Effector memory CD8-positive, alpha-beta T cell (primary cell): ENCODE measurements at regions not wholly inside any gene's neighbourhood (a gene's known extent, or its start where the extent isn't known, plus 50 kb on each side); places are given as distances from the start of the nearest gene placed in this dataset.

Source experiments
- ATAC-seq: fragments of 150-1000 bp; cut with Tn5 transposase; replicated peaks from 2 replicates; pipeline ENCODE4 v1.10.0; 2021; ENCODE audit warnings: mild to moderate bottlenecking, moderate library complexity
- DNase-seq, 3 experiments: peaks; one replicate each; pipeline ENCODE4 v3.0.0; 2021
- H3K27ac Mint-ChIP-seq, 2 donors: one replicate each; pipeline ENCODE4 v1.8.0; 2022; ENCODE audit warnings: mild to moderate bottlenecking in 2 of 2, mixed read lengths in 2 of 2, moderate library complexity in 2 of 2
- H3K27me3 Mint-ChIP-seq, 2 donors: one replicate each; pipeline ENCODE4 v1.8.0; 2022; ENCODE audit warnings: mixed read lengths in 2 of 2
- H3K36me3 Mint-ChIP-seq: one replicate; pipeline ENCODE4 v1.8.0; 2022; ENCODE audit warnings: mild to moderate bottlenecking, moderate library complexity, mixed read lengths; ENCODE audit not compliant: insufficient read depth
- H3K4me1 Mint-ChIP-seq, 2 donors: one replicate each; pipeline ENCODE4 v1.8.0; 2022; ENCODE audit warnings: low read depth in 2 of 2, mixed read lengths in 2 of 2
- H3K4me3 Mint-ChIP-seq, 2 donors: one replicate each; pipeline ENCODE4 v1.8.0; 2022; ENCODE audit warnings: mild to moderate bottlenecking in 2 of 2, mixed read lengths in 2 of 2, moderate library complexity in 2 of 2
- H3K9me3 Mint-ChIP-seq, 2 donors: one replicate each; pipeline ENCODE4 v1.8.0; 2022; ENCODE audit warnings: mixed read lengths in 2 of 2

- ATAC-seq (no peak), DNase-seq (no peak)
- H3K4me3 Mint-ChIP-seq: no peak overlapping the region
- no peaks in the 10 kb centered on the region for H3K4me1 Mint-ChIP-seq
- H3K27me3 Mint-ChIP-seq: no peaks in the 10 kb centered on the region
- no peak overlapping the region for H3K27ac Mint-ChIP-seq
- no peaks in the 10 kb centered on the region for H3K36me3 Mint-ChIP-seq
- H3K9me3 Mint-ChIP-seq: no peaks in the 10 kb centered on the region
Observed at GRCh38 chr10:111750165-111750849, 433.3 kb downstream of the GPAM start.

GRCh38 chr10:111756217-111757061 lies 427.1 kb downstream of the GPAM start:
- H3K9me3 Mint-ChIP-seq: no peaks in the 10 kb centered on the region
- no peak overlapping the region for H3K4me3 Mint-ChIP-seq
- DNase-seq (no peak), ATAC-seq (no peak)
- no peaks in the 10 kb centered on the region for H3K4me1 Mint-ChIP-seq
- H3K27me3 Mint-ChIP-seq: peaks cover 8% of the 10 kb centered on the region in 2 donors
- H3K36me3 Mint-ChIP-seq: no peaks in the 10 kb centered on the region
- no peak overlapping the region for H3K27ac Mint-ChIP-seq

DNA sequence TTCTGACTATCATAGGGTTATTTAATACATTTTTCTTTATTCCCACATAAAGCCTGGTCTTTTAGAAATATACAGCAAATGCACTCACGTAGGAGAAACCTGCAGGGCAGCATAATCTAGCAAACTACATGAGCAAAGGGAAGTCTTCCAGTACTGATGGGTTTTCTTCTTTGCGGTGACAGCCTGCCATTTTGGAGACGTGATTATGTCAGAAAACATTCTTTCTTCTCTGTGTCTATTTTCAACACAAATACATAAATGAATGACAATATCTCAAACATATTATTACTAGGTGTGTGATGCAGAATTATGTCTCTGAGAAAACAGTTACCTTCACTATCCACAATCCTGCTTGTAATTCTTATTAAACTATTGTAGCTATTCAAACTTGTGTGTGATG lies 425.0 kb downstream of the GPAM start:
- ATAC-seq (no peak), DNase-seq (no peak)
- no peak overlapping the region for H3K27ac Mint-ChIP-seq
- no peaks in the 10 kb centered on the region for H3K9me3 Mint-ChIP-seq
- no peaks in the 10 kb centered on the region for H3K36me3 Mint-ChIP-seq
- H3K4me1 Mint-ChIP-seq: no peaks in the 10 kb centered on the region
- no peak overlapping the region for H3K4me3 Mint-ChIP-seq
- peaks cover 8% of the 10 kb centered on the region in 2 donors for H3K27me3 Mint-ChIP-seq

GRCh38 chr10:111762114-111762513 lies 421.5 kb downstream of the GPAM start:
- ATAC-seq (no peak), DNase-seq (no peak)
- peaks cover 8% of the 10 kb centered on the region in 2 donors for H3K27me3 Mint-ChIP-seq
- H3K4me3 Mint-ChIP-seq: no peak overlapping the region
- H3K9me3 Mint-ChIP-seq: no peaks in the 10 kb centered on the region
- no peaks in the 10 kb centered on the region for H3K4me1 Mint-ChIP-seq
- H3K36me3 Mint-ChIP-seq: no peaks in the 10 kb centered on the region
- H3K27ac Mint-ChIP-seq: no peak overlapping the region

DNA sequence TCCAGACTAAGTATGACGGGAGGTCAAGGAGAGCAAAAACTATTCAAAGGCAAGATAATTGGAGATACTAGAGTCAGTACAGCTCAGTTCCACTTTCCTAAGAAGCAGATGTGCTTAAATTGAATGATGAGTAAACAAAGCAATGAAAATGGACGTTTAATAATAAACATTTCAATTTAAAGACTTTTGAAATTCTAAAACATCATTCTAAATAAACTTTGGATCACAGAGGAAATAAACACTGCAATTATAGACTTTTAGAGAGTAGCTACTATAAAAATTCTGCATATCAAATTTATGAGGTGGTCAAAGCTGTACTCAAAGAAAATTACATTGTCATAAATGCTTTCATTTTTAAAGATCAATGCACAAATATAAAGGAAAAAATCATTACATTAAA lies 418.3 kb downstream of the GPAM start:
- ATAC-seq (no peak), DNase-seq (no peak)
- Mint-ChIP-seq H3K36me3 (no peaks in the 10 kb centered on the region), H3K9me3 (no peaks in the 10 kb centered on the region), H3K27me3 (no peaks in the 10 kb centered on the region), H3K4me3 (no peak overlapping the region), H3K4me1 (no peaks in the 10 kb centered on the region), H3K27ac (no peak overlapping the region)

DNA sequence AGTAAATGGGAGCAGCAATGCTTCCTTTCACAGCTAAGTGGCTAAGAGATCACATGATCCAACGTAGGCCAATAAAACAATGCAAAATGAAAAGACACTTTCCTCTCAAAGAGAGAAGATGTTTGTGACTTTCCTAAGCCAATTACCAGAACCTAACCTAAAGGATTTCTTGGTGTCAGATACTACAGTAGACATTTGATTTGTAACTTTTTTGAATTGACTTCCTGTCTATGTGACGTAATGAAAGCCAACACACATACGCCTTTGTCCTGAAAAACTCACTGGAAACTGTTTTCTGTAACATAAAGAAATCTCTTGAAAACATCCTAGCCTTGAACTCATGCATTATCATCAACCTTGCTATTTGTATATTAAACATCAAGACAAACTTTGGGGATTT lies 417.1 kb downstream of the GPAM start:
- DNase-seq (no peak), ATAC-seq (no peak)
- Mint-ChIP-seq H3K36me3 (no peaks in the 10 kb centered on the region), H3K4me3 (no peak overlapping the region), H3K27me3 (no peaks in the 10 kb centered on the region), H3K4me1 (no peaks in the 10 kb centered on the region), H3K9me3 (no peaks in the 10 kb centered on the region), H3K27ac (no peak overlapping the region)

- ATAC-seq (no peak), DNase-seq (no peak)
- no peak overlapping the region for H3K4me3 Mint-ChIP-seq
- H3K36me3 Mint-ChIP-seq: no peaks in the 10 kb centered on the region
- no peak overlapping the region for H3K27ac Mint-ChIP-seq
- no peaks in the 10 kb centered on the region for H3K4me1 Mint-ChIP-seq
- H3K27me3 Mint-ChIP-seq: no peaks in the 10 kb centered on the region
- no peaks in the 10 kb centered on the region for H3K9me3 Mint-ChIP-seq
Observed at GRCh38 chr10:111767661-111768060, 415.9 kb downstream of the GPAM start.

GRCh38 chr10:111773950-111774349 lies 409.6 kb downstream of the GPAM start:
- Mint-ChIP-seq H3K4me1 (no peaks in the 10 kb centered on the region), H3K27me3 (peaks cover 0 to 1% of the 10 kb centered on the region in 2 donors), H3K9me3 (peaks cover 1 to 5% of the 10 kb centered on the region in 2 donors), H3K4me3 (no peak overlapping the region), H3K36me3 (no peaks in the 10 kb centered on the region), H3K27ac (no peak overlapping the region)
- DNase-seq (no peak), ATAC-seq (no peak)

- Mint-ChIP-seq H3K4me1 (no peaks in the 10 kb centered on the region), H3K36me3 (no peaks in the 10 kb centered on the region), H3K4me3 (no peak overlapping the region), H3K9me3 (peaks cover 3 to 10% of the 10 kb centered on the region in 2 donors), H3K27ac (no peak overlapping the region), H3K27me3 (peaks cover 0 to 6% of the 10 kb centered on the region in 2 donors)
- ATAC-seq (no peak), DNase-seq (no peak)
Observed at GRCh38 chr10:111774486-111774885, 409.1 kb downstream of the GPAM start.

- Mint-ChIP-seq H3K27me3 (no peaks in the 10 kb centered on the region), H3K9me3 (peaks cover 0 to under 1% of the 10 kb centered on the region in 2 donors), H3K36me3 (no peaks in the 10 kb centered on the region), H3K27ac (no peak overlapping the region), H3K4me3 (no peak overlapping the region), H3K4me1 (no peaks in the 10 kb centered on the region)
- ATAC-seq (no peak), DNase-seq (no peak)
Observed at GRCh38 chr10:111784436-111784835, 399.1 kb downstream of the GPAM start.

DNA sequence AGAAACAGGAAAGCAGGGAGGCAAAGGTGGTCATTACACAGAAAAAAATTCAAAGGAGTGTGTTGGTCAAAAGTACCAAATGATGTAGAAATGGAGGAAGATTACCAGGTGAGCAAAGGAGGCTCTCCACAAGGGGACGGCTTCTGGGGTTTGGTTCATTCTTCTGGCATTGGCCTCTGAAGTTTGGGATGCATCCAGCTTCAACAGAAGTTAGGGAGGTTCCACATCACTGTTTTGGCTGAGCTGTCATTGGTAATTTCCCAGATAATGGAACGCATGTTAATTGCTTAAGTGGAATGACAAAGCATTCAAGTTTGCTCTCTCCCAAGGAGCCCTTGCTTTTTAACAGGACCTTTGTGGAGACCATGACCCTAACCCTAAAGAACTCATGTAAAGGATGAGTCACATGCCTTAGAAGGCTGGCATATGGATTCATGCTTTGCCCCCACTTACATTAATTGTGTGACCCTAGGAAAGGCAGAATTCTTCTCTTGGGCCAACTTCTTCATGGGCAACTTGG lies 398.6 kb downstream of the GPAM start:
- H3K36me3 Mint-ChIP-seq: no peaks in the 10 kb centered on the region
- H3K27me3 Mint-ChIP-seq: no peaks in the 10 kb centered on the region
- H3K4me3 Mint-ChIP-seq: no peak overlapping the region
- H3K27ac Mint-ChIP-seq: no peak overlapping the region
- H3K4me1 Mint-ChIP-seq: no peaks in the 10 kb centered on the region
- H3K9me3 Mint-ChIP-seq: no peaks in the 10 kb centered on the region
- ATAC-seq (no peak), DNase-seq (no peak)

GRCh38 chr10:111785921-111786320 lies 397.6 kb downstream of the GPAM start:
- Mint-ChIP-seq H3K27ac (no peak overlapping the region), H3K9me3 (no peaks in the 10 kb centered on the region), H3K27me3 (no peaks in the 10 kb centered on the region), H3K4me1 (no peaks in the 10 kb centered on the region), H3K36me3 (no peaks in the 10 kb centered on the region), H3K4me3 (no peak overlapping the region)
- no peak for DNase-seq
- no peak for ATAC-seq

DNA sequence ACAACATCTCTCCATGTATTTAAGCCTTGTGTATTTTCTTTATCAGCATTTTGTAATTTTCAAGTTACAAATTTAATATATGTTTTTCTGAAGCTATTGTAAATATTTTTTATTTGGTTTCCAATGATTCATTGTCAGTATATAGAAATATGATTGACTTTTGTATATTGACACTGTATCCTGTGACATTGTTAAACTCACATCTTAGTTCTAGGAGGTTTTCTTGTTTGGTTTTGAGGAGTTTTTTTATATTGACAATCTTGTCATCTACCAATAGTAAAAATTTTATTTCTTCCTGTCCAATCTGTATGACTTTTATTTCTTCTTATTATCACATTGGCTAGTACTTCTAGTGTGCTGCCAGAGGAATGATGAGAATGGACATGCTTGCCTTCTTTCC lies 393.7 kb downstream of the GPAM start:
- ATAC-seq: no peak
- Mint-ChIP-seq H3K4me3 (no peak overlapping the region), H3K4me1 (no peaks in the 10 kb centered on the region), H3K9me3 (no peaks in the 10 kb centered on the region), H3K27ac (no peak overlapping the region), H3K36me3 (no peaks in the 10 kb centered on the region), H3K27me3 (no peaks in the 10 kb centered on the region)
- DNase-seq: no peak

DNA sequence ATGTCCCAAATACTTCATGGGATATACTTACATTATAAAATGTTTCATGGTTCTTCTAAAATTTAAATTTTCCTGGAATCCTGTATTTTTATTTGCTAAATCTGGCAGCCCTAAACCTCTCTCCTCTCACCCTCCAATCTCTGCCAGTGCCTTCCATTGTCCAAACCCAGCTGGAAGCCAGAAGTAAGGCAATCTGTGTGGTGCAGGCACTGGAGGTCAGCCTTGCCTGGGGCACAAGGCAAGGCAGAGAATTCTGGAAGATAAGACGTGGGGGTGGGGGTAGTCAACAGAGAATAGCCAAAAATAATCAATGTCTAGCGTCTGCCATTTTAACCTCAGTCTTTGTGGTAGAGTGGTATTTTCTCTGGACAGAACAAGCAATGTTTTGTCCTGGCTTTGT lies 381.7 kb downstream of the GPAM start:
- H3K9me3 Mint-ChIP-seq: no peaks in the 10 kb centered on the region
- no peak overlapping the region for H3K27ac Mint-ChIP-seq
- ATAC-seq: no peak
- no peaks in the 10 kb centered on the region for H3K4me1 Mint-ChIP-seq
- H3K4me3 Mint-ChIP-seq: no peak overlapping the region
- DNase-seq: no peak
- no peaks in the 10 kb centered on the region for H3K27me3 Mint-ChIP-seq
- H3K36me3 Mint-ChIP-seq: no peaks in the 10 kb centered on the region
